OCI-LY7 (cell line): ENCODE measurements at regions not wholly inside any gene's neighbourhood (a gene's known extent, or its start where the extent isn't known, plus 50 kb on each side); places are given as distances from the start of the nearest gene placed in this dataset.

Source experiments
- EZH2phosphoT487 ChIP-seq: fragments of 200-600 bp; sonication (generic); IDR thresholded peaks from 2 replicates; pipeline ENCODE4 v1.6.1; 2018; ENCODE audit warnings: low read depth, borderline replicate concordance, mild to moderate bottlenecking, mixed run types, antibody characterized with exemption, low read length, moderate library complexity, mixed read lengths
- TF ChIP-seq, protein P1 (sequence below): fragments of 200-600 bp; sonication (generic); conservative IDR thresholded peaks from 2 replicates; pipeline ENCODE4 v1.5.1; 2014; ENCODE audit warnings: mild to moderate bottlenecking, antibody characterized with exemption, low read length, moderate library complexity, mixed read lengths

DNA sequence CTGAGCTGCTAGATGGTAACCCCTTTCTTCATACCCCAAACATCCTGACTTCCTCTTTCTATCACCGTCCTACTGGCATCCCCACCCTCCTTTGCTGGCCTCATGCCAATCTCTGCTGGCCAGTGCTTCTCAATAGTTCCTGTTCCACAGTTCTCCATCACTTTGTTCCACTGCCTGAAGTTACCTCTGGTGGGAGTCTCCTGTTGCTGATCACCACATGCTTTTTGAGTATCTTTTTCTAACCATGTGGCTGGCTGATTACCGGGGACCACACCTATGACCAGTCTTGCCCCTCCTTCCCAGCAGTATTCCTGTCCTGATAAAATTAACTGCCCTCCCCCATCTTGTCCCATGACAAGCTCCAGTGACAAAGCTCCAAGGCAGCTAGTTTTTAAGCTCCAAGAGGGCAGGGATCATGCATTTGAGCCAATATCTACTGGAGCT is 380.4 kb upstream of the CCL2 start:
- TF ChIP-seq, protein P1, sequence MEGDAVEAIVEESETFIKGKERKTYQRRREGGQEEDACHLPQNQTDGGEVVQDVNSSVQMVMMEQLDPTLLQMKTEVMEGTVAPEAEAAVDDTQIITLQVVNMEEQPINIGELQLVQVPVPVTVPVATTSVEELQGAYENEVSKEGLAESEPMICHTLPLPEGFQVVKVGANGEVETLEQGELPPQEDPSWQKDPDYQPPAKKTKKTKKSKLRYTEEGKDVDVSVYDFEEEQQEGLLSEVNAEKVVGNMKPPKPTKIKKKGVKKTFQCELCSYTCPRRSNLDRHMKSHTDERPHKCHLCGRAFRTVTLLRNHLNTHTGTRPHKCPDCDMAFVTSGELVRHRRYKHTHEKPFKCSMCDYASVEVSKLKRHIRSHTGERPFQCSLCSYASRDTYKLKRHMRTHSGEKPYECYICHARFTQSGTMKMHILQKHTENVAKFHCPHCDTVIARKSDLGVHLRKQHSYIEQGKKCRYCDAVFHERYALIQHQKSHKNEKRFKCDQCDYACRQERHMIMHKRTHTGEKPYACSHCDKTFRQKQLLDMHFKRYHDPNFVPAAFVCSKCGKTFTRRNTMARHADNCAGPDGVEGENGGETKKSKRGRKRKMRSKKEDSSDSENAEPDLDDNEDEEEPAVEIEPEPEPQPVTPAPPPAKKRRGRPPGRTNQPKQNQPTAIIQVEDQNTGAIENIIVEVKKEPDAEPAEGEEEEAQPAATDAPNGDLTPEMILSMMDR = no peak
- TF ChIP-seq EZH2phosphoT487 = no peak
